ENCODE measurements at regions not wholly inside any gene's neighbourhood (a gene's known extent, or its start where the extent isn't known, plus 50 kb on each side); places are given as distances from the start of the nearest gene placed in this dataset.

- TF ChIP-seq GATA2 (IDR thresholded peaks at IDR 0.05; ENCODE audit: low read depth, low read length) (no peak), GATA3 (IDR thresholded peaks at IDR 0.05; ENCODE audit: low read depth, low read length) (no peak)
Observed at GRCh38 chr10:110379831-110380230, 75.1 kb upstream of the SMNDC1 start.
